Thyroid gland (tissue), 4 donors: ENCODE measurements at regions not wholly inside any gene's neighbourhood (a gene's known extent, or its start where the extent isn't known, plus 50 kb on each side); places are given as distances from the start of the nearest gene placed in this dataset.

Experiments
- POLR2A ChIP-seq, 2 donors: fragments of 450-650 bp; IDR thresholded peaks; one replicate each; pipeline ENCODE4 v1.6.1; 2017; ENCODE audit warnings: antibody characterized with exemption in 2 of 2, mild to moderate bottlenecking in 2 of 2, moderate library complexity in 1 of 2
- TF ChIP-seq, protein P1 (sequence below), 6 experiments: fragments of 200-600 bp in 3 of 6; fragments of 450-650 bp in 3 of 6; sonication (generic) in 3 of 6; IDR thresholded peaks; one replicate each; pipeline ENCODE4 v1.5.1; 2016 to 2019; ENCODE audit warnings: antibody characterized with exemption in 6 of 6, mild to moderate bottlenecking in 2 of 6, inconsistent platforms in 1 of 6, moderate library complexity in 1 of 6

DNA sequence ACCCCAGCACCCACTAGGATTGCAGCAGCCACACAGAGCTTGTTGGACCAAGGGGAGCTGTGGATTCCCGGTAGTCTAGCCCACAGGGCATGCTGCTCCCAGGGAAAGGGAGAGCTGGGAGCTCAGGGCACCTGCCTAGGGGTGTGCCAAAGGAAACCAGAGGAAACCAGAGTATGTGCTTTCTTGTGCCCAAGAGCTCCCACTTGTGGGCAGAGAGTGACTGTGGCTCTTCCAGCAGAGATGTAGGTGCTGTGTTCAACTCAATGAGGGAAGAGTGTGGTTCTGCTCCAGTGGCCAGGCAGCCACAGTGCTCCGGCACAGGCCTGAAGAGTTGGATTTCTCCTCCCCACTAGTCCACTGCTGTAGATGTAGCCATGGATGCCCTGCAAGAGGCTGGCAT lies 1050.0 kb upstream of the INTU start:
- TF ChIP-seq, protein P1, sequence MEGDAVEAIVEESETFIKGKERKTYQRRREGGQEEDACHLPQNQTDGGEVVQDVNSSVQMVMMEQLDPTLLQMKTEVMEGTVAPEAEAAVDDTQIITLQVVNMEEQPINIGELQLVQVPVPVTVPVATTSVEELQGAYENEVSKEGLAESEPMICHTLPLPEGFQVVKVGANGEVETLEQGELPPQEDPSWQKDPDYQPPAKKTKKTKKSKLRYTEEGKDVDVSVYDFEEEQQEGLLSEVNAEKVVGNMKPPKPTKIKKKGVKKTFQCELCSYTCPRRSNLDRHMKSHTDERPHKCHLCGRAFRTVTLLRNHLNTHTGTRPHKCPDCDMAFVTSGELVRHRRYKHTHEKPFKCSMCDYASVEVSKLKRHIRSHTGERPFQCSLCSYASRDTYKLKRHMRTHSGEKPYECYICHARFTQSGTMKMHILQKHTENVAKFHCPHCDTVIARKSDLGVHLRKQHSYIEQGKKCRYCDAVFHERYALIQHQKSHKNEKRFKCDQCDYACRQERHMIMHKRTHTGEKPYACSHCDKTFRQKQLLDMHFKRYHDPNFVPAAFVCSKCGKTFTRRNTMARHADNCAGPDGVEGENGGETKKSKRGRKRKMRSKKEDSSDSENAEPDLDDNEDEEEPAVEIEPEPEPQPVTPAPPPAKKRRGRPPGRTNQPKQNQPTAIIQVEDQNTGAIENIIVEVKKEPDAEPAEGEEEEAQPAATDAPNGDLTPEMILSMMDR (IDR thresholded peaks at IDR 0.05): peak in 1 of 6 experiments; percentile 13
- TF ChIP-seq POLR2A (IDR thresholded peaks at IDR 0.05): no peak
